HepG2 (cell line): ENCODE measurements at regions not wholly inside any gene's neighbourhood (a gene's known extent, or its start where the extent isn't known, plus 50 kb on each side); places are given as distances from the start of the nearest gene placed in this dataset.

ENCODE experiments used
- ATAC-seq: fragments of 200-7000 bp; cut with Tn5 transposase; 3 replicates; pipeline ENCODE4 v1.9.1; 2020; ENCODE audit warnings: mild to moderate bottlenecking, moderate library complexity
- BruUV-seq: library from RNA; stranded (reverse); fragments of 400-500 nt; replicated peaks from 2 replicates; lab custom pipeline; 2021; lab: Mats Ljungman, UMichigan
- CTCF ChIA-PET: fragments of 300-600 bp; formaldehyde crosslinking; extraction: SDS; loops from one replicate; lab custom pipeline; 2021; ENCODE audit warnings: low total read pairs, inconsistent platforms, low intra/inter-chr PET ratio; lab: Yijun Ruan, JAX
- POLR2A ChIA-PET: fragments of 350-600 bp; sonication (Branson Sonifier 250); formaldehyde crosslinking; loops from one replicate; lab custom pipeline; 2020; ENCODE audit warnings: antibody characterized with exemption, inconsistent platforms; lab: Yijun Ruan, JAX
- DNase-seq: peaks from one replicate; pipeline ENCODE4 v3.0.0-alpha.2; 2015; ENCODE audit warnings: low spot score
- FAIRE-seq: peaks from 3 replicates; lab custom pipeline; 2011; peaks lifted over from hg19 to GRCh38; lab: Jason Lieb, UNC
- H2AFZ ChIP-seq: one replicate; pipeline ENCODE4 v1.6.1; 2011; ENCODE audit warnings: low read length, inconsistent platforms
- H3K27ac ChIP-seq: fragments of 300-600 bp; 3 replicates; pipeline ENCODE4 v1.8.0; 2011; ENCODE audit warnings: mixed run types, mild to moderate bottlenecking, mixed read lengths, low read length, inconsistent platforms; ENCODE audit not compliant: insufficient read depth; ENCODE audit errors: extremely low read length
- H3K27me3 ChIP-seq, 2 experiments: fragments of 200-600 bp in 1 of 2; 2 replicates in 1 of 2; 3 replicates in 1 of 2; pipeline versions ENCODE4 v1.6.0 to v1.8.0; 2011; ENCODE audit warnings: low read length in 2 of 2, mild to moderate bottlenecking in 2 of 2, moderate library complexity in 2 of 2, inconsistent platforms in 1 of 2; ENCODE audit not compliant: insufficient read depth in 2 of 2, control insufficient read depth in 1 of 2
- H3K36me3 ChIP-seq, 2 experiments: fragments of 200-600 bp in 1 of 2; replicated peaks in 1 of 2; 2 replicates in 1 of 2; 3 replicates in 1 of 2; pipeline versions ENCODE4 v1.5.1 to v1.8.0; 2011; ENCODE audit warnings: low read length in 2 of 2, inconsistent platforms in 1 of 2; ENCODE audit not compliant: insufficient read depth in 2 of 2, control insufficient read depth in 1 of 2
- H3K4me1 ChIP-seq: 2 replicates; pipeline ENCODE4 v1.5.1; 2012; ENCODE audit warnings: low read length, inconsistent platforms; ENCODE audit not compliant: insufficient read depth
- H3K4me2 ChIP-seq: 2 replicates; pipeline ENCODE4 v1.6.0; 2011; ENCODE audit warnings: low read depth, low read length, inconsistent platforms
- H3K4me3 ChIP-seq, 3 experiments: fragments of 200-600 bp in 1 of 3; sonication (generic), shearing (Covaris generic) in 1 of 3; replicated peaks in 1 of 3; 2 replicates each; pipeline ENCODE4 v1.5.1; 2011 to 2016; ENCODE audit warnings: low read length in 3 of 3, inconsistent platforms in 2 of 3, low read depth in 2 of 3, mild to moderate bottlenecking in 2 of 3, control low read depth in 1 of 3, mixed read lengths in 1 of 3; ENCODE audit not compliant: insufficient read depth in 1 of 3
- H3K79me2 ChIP-seq: one replicate; pipeline ENCODE4 v1.6.1; 2011; ENCODE audit warnings: low read length, inconsistent platforms; ENCODE audit not compliant: insufficient read depth
- H3K9ac ChIP-seq: 2 replicates; pipeline ENCODE4 v1.6.0; 2011; ENCODE audit warnings: mild to moderate bottlenecking, low read depth, low read length, inconsistent platforms; ENCODE audit not compliant: insufficient read depth
- H3K9me3 ChIP-seq: 2 replicates; pipeline ENCODE4 v1.5.1; 2012; ENCODE audit warnings: mild to moderate bottlenecking, low read length
- H4K20me1 ChIP-seq: 2 replicates; pipeline ENCODE4 v1.6.0; 2011; ENCODE audit warnings: inconsistent platforms, mild to moderate bottlenecking, low read length, moderate library complexity; ENCODE audit not compliant: insufficient read depth
- CREB1 ChIP-seq, 2 experiments: fragments of 450-650 bp in 1 of 2; IDR thresholded peaks; 2 replicates each; pipeline ENCODE4 v1.6.1; 2016 to 2017; ENCODE audit warnings: control low read depth in 1 of 2, mild to moderate bottlenecking in 1 of 2, missing compliant biosample characterization in 1 of 2, missing genetic modification characterization in 1 of 2
- REXO4 ChIP-seq: sonication (generic); formaldehyde crosslinking; IDR thresholded peaks from 2 replicates; pipeline ENCODE4 v1.8.0; 2022; ENCODE audit warnings: missing genetic modification reagents, mild to moderate bottlenecking, borderline replicate concordance
- WGBS: methylation state at CpG from one replicate; pipeline ENCODE4 v1.1.6; 2017; ENCODE audit warnings: low lambda C conversion rate; 5-methylcytosine and 5-hydroxymethylcytosine counted together
- in situ Hi-C: cut with HindIII; loops from 2 replicates; pipeline ENCODE4 v1.10.0; 2017; ENCODE audit warnings: low pct_unique_long_range_greater_than_20kb; ENCODE audit not compliant: extremely low pct_ligation_motif_present
- intact Hi-C: fragments of 100-400 bp; cut with micrococcal nuclease; formaldehyde crosslinking; loops from one replicate; pipeline ENCODE4 v1.10.0; 2022; ENCODE audit not compliant: unreplicated experiment
- TF ChIP-seq, protein P1 (sequence below): sonication (generic); formaldehyde crosslinking; IDR thresholded peaks from 2 replicates; pipeline ENCODE4 v1.4.0; 2020; ENCODE audit warnings: missing genetic modification reagents
- TF ChIP-seq, protein P2 (sequence below): sonication (generic); formaldehyde crosslinking; conservative IDR thresholded peaks from 2 replicates; pipeline ENCODE4 v1.4.0; 2020; ENCODE audit warnings: mild to moderate bottlenecking, missing genetic modification reagents, moderate library complexity
- TF ChIP-seq, protein P3 (sequence below): IDR thresholded peaks from 2 replicates; pipeline ENCODE4 v1.6.1; 2018; ENCODE audit warnings: missing genetic modification reagents, mild to moderate bottlenecking, missing compliant biosample characterization
- TF ChIP-seq, protein P4 (sequence below): sonication (generic); formaldehyde crosslinking; IDR thresholded peaks from 2 replicates; pipeline ENCODE4 v1.5.1; 2020; ENCODE audit warnings: missing genetic modification reagents, mild to moderate bottlenecking, borderline replicate concordance

DNA sequence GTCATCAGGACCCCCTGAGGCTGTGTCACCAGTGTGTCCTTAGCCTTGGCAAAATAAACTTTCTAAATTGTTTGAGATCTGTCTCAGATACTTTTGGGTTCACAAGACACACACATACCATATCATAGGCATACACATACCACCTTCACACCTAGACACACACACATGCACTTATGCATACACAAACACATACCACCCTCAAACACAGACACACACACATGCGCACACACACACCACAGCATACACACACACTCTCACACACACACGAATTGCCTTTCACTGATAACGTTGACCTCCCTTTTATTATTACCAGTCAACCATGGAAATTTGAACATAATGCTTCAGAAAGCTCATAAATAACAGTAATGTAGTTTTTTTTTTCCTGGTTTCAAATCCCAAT is 108.6 kb upstream of the MYLIP start:
- in situ Hi-C loops, result no loop called here
- POLR2A ChIA-PET, result no interaction called here
- no peak for ATAC-seq

DNA sequence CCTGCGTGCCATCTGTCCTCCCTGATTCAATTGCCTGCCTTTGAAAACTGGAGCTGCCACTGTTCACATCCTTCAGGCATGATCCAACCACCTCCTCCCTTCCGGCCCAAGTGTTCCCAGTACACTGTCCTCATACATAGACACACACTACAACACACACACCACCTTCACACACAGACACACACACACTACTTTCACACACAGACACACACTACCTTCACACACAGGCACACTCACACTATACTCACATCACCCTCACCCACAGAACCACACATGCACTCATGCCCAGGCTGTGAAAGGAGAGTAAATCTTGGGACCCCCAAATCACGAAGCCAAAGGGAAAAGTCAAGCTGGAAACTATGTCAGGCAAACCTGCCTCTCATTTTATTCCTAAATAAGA is 109.4 kb upstream of the MYLIP start:
- CTCF ChIA-PET, result no interaction called here
- no TSS peak for BruUV-seq
- H3K4me2 ChIP-seq, result no peak overlapping the region
- no peaks in the 10 kb centered on the region for H3K9me3 ChIP-seq
- no peaks in the 10 kb centered on the region for H3K36me3 ChIP-seq
- H4K20me1 ChIP-seq, result no peaks in the 10 kb centered on the region
- no peak overlapping the region for H2AFZ ChIP-seq
- H3K4me1 ChIP-seq, result no peaks in the 10 kb centered on the region
- H3K79me2 ChIP-seq, result no peaks in the 10 kb centered on the region
- intact Hi-C loops, result no loop called here
- H3K27me3 ChIP-seq, result no peaks in the 10 kb centered on the region; a peak in 1 of 5 replicates
- FAIRE-seq (no peak), ATAC-seq (no peak), DNase-seq (no peak)
- no peak overlapping the region for H3K9ac ChIP-seq
- 1% methylated on average over 3 of the region's 3 CpGs for WGBS
- in situ Hi-C loops, result no loop called here
- POLR2A ChIA-PET, result no interaction called here
- no peak overlapping the region for H3K4me3 ChIP-seq
- no peak overlapping the region for H3K27ac ChIP-seq
- no peak for TF ChIP-seq REXO4 (CRISPR knock-in tag)
- TF ChIP-seq, protein P1, sequence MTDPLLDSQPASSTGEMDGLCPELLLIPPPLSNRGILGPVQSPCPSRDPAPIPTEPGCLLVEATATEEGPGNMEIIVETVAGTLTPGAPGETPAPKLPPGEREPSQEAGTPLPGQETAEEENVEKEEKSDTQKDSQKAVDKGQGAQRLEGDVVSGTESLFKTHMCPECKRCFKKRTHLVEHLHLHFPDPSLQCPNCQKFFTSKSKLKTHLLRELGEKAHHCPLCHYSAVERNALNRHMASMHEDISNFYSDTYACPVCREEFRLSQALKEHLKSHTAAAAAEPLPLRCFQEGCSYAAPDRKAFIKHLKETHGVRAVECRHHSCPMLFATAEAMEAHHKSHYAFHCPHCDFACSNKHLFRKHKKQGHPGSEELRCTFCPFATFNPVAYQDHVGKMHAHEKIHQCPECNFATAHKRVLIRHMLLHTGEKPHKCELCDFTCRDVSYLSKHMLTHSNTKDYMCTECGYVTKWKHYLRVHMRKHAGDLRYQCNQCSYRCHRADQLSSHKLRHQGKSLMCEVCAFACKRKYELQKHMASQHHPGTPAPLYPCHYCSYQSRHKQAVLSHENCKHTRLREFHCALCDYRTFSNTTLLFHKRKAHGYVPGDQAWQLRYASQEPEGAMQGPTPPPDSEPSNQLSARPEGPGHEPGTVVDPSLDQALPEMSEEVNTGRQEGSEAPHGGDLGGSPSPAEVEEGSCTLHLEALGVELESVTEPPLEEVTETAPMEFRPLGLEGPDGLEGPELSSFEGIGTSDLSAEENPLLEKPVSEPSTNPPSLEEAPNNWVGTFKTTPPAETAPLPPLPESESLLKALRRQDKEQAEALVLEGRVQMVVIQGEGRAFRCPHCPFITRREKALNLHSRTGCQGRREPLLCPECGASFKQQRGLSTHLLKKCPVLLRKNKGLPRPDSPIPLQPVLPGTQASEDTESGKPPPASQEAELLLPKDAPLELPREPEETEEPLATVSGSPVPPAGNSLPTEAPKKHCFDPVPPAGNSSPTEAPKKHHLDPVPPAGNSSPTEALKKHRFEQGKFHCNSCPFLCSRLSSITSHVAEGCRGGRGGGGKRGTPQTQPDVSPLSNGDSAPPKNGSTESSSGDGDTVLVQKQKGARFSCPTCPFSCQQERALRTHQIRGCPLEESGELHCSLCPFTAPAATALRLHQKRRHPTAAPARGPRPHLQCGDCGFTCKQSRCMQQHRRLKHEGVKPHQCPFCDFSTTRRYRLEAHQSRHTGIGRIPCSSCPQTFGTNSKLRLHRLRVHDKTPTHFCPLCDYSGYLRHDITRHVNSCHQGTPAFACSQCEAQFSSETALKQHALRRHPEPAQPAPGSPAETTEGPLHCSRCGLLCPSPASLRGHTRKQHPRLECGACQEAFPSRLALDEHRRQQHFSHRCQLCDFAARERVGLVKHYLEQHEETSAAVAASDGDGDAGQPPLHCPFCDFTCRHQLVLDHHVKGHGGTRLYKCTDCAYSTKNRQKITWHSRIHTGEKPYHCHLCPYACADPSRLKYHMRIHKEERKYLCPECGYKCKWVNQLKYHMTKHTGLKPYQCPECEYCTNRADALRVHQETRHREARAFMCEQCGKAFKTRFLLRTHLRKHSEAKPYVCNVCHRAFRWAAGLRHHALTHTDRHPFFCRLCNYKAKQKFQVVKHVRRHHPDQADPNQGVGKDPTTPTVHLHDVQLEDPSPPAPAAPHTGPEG (CRISPR knock-in tag), result no peak
- TF ChIP-seq, protein P2, sequence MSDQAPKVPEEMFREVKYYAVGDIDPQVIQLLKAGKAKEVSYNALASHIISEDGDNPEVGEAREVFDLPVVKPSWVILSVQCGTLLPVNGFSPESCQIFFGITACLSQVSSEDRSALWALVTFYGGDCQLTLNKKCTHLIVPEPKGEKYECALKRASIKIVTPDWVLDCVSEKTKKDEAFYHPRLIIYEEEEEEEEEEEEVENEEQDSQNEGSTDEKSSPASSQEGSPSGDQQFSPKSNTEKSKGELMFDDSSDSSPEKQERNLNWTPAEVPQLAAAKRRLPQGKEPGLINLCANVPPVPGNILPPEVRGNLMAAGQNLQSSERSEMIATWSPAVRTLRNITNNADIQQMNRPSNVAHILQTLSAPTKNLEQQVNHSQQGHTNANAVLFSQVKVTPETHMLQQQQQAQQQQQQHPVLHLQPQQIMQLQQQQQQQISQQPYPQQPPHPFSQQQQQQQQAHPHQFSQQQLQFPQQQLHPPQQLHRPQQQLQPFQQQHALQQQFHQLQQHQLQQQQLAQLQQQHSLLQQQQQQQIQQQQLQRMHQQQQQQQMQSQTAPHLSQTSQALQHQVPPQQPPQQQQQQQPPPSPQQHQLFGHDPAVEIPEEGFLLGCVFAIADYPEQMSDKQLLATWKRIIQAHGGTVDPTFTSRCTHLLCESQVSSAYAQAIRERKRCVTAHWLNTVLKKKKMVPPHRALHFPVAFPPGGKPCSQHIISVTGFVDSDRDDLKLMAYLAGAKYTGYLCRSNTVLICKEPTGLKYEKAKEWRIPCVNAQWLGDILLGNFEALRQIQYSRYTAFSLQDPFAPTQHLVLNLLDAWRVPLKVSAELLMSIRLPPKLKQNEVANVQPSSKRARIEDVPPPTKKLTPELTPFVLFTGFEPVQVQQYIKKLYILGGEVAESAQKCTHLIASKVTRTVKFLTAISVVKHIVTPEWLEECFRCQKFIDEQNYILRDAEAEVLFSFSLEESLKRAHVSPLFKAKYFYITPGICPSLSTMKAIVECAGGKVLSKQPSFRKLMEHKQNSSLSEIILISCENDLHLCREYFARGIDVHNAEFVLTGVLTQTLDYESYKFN, result no peak
- TF ChIP-seq, protein P3, sequence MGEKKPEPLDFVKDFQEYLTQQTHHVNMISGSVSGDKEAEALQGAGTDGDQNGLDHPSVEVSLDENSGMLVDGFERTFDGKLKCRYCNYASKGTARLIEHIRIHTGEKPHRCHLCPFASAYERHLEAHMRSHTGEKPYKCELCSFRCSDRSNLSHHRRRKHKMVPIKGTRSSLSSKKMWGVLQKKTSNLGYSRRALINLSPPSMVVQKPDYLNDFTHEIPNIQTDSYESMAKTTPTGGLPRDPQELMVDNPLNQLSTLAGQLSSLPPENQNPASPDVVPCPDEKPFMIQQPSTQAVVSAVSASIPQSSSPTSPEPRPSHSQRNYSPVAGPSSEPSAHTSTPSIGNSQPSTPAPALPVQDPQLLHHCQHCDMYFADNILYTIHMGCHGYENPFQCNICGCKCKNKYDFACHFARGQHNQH (CRISPR knock-in tag), result no peak

More for the DNA sequence above, 108.6 kb upstream of the MYLIP start:
- intact Hi-C loops, result no loop called here
- Histone ChIP-seq H3K27ac (no peak overlapping the region), H3K79me2 (no peaks in the 10 kb centered on the region), H3K4me2 (no peak overlapping the region), H4K20me1 (no peaks in the 10 kb centered on the region), H2AFZ (no peak overlapping the region), H3K9ac (no peak overlapping the region), H3K4me1 (no peaks in the 10 kb centered on the region), H3K4me3 (no peak overlapping the region), H3K27me3 (peaks cover 0 to under 1% of the 10 kb centered on the region in 2 experiments; a peak in 2 of 5 replicates), H3K9me3 (no peaks in the 10 kb centered on the region), H3K36me3 (no peaks in the 10 kb centered on the region)
- TF ChIP-seq, protein P4, sequence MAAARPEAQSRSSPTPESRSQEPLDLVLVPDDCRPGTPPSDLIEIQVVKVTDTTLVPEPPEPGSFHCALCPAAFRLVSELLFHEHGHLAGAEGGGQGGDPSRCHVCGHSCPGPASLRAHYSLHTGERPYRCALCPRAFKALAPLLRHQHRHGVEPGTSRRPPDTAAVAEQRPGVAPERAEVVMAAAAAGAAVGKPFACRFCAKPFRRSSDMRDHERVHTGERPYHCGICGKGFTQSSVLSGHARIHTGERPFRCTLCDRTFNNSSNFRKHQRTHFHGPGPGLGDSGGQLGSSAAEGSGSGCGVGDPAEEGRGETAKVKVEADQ (CRISPR knock-in tag), result no peak
- TF ChIP-seq CREB1 (IDR thresholded peaks at IDR 0.05), result 0 out of 2 replicates have a peak, but pooled peaks have one; percentile 10
- no peak for TF ChIP-seq CREB1 (CRISPR knock-in tag; IDR thresholded peaks at IDR 0.05)
- 31% methylated on average over 3 of the region's 3 CpGs for WGBS
- FAIRE-seq (no peak), DNase-seq (no peak)
- no TSS peak for BruUV-seq
- CTCF ChIA-PET, result no interaction called here
